Lung (tissue), 11 donors: ENCODE measurements at regions not wholly inside any gene's neighbourhood (a gene's known extent, or its start where the extent isn't known, plus 50 kb on each side); places are given as distances from the start of the nearest gene placed in this dataset.

Source experiments
- ATAC-seq: fragments of 200-7000 bp; cut with Tn5 transposase; one replicate; pipeline ENCODE4 v1.9.1; 2020; ENCODE audit warnings: moderate number of reproducible peaks; ENCODE audit not compliant: insufficient read depth, low FRiP score
- DNase-seq, 3 donors: peaks; one replicate each; pipeline ENCODE4 v3.0.0-alpha.2; 2013 to 2017
- H3K27ac ChIP-seq, 2 donors: one replicate each; pipeline ENCODE4 v1.5.1; 2013; ENCODE audit warnings: mild to moderate bottlenecking in 2 of 2, moderate library complexity in 2 of 2, control low read depth in 1 of 2, inconsistent platforms in 1 of 2, low read depth in 1 of 2, low read length in 1 of 2
- H3K27me3 ChIP-seq, 3 donors: one replicate each; pipeline ENCODE4 v1.5.1; 2013; ENCODE audit warnings: low read length in 2 of 3; ENCODE audit not compliant: control insufficient read depth in 3 of 3, insufficient read depth in 3 of 3
- H3K36me3 ChIP-seq, 4 donors: one replicate each; pipeline ENCODE4 v1.5.1; 2013; ENCODE audit warnings: low read length in 4 of 4, mild to moderate bottlenecking in 1 of 4, moderate library complexity in 1 of 4; ENCODE audit not compliant: control insufficient read depth in 4 of 4, insufficient read depth in 4 of 4
- H3K4me1 ChIP-seq, 5 donors: one replicate each; pipeline ENCODE4 v1.5.1; 2013; ENCODE audit warnings: low read length in 5 of 5, mild to moderate bottlenecking in 2 of 5, moderate library complexity in 1 of 5; ENCODE audit not compliant: control insufficient read depth in 5 of 5, insufficient read depth in 5 of 5
- H3K4me3 ChIP-seq: one replicate; pipeline ENCODE4 v1.5.1; 2013; ENCODE audit warnings: mild to moderate bottlenecking, control low read depth, moderate library complexity
- H3K9ac ChIP-seq, 2 donors: one replicate each; pipeline ENCODE4 v1.5.1; 2013; ENCODE audit warnings: low read length in 2 of 2, control low read depth in 1 of 2; ENCODE audit not compliant: insufficient read depth in 1 of 2
- H3K9me3 ChIP-seq, 4 donors: one replicate each; pipeline ENCODE4 v1.5.1; 2013; ENCODE audit warnings: low read length in 3 of 4, mild to moderate bottlenecking in 1 of 4, moderate library complexity in 1 of 4; ENCODE audit not compliant: control insufficient read depth in 4 of 4, insufficient read depth in 3 of 4
- WGBS, 2 donors: extraction: QIAGEN DNeasy Blood & Tissue Kit; methylation state at CpG; one replicate each; pipeline ENCODE4 v1.1.7; 2013; 5-methylcytosine and 5-hydroxymethylcytosine counted together
- TF ChIP-seq, protein P1 (sequence below): IDR thresholded peaks from 2 replicates; pipeline ENCODE4 v1.5.1; 2012; ENCODE audit warnings: mild to moderate bottlenecking; ENCODE audit errors: control extremely low read depth, extremely low read depth
- donor health status: control.
- donor health status: control.
- donor health status: Bipolar disorder and iron deficiency.
- donor health status: healthy.
- donor health status: DM: yes; HTN: yes; CAD: no.

DNA sequence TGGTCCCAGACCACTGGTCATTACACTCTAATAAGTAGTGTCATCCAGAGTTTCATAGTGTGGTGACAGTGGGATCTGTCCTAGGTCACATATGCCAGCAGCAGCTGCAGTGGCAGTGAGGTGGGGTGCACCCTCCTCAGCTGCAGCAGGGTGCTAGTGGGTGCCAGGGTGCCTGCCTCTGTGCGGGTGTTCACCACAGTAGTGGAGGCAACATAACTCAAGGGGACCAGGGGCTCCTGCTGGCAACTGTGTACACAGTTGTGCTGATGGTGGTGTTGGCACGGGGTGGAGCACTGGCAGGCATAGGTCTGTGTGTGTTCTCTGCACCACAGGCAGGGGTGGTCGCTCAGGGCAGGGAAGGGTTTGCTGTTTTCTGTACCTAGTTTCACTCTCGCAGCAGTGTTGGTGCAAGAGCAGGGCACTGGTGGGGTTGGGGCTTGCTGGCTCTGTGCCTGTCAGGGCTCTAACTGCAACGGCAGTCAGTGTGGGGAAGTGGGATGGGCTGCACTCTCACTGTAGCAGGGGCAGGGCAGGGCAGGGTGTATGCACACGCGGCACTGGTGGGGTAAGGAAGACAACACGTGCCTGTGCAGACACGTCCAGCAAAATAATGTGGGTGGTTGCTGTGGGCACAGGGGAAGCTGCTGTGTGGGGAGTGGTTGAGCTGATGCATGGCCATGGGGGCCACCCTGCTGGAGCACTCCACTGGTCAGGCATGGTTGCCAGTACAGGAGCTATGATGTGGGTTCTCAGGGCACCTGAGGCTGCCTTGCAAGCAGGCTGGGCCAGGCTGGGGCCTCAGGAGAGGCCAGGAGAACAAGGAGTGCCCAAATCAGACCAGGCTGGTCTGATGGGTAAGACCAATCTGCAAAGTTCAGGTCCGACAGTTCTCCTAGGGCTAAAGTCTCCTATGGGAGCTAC, 226.6 kb downstream of the MEIS1 start:
- ATAC-seq (no peak), DNase-seq (no peak)
- no peaks in the 10 kb centered on the region for H3K4me1 ChIP-seq
- H3K9me3 ChIP-seq = peaks cover 0 to 4% (median 2%) of the 10 kb centered on the region in 4 donors
- no peak overlapping the region for H3K9ac ChIP-seq
- WGBS, 2 donors = 54 to 55% methylated on average over 10 of the region's 10 CpGs
- no peaks in the 10 kb centered on the region for H3K36me3 ChIP-seq
- no peak overlapping the region for H3K27ac ChIP-seq
- no peaks in the 10 kb centered on the region for H3K27me3 ChIP-seq
- TF ChIP-seq, protein P1, sequence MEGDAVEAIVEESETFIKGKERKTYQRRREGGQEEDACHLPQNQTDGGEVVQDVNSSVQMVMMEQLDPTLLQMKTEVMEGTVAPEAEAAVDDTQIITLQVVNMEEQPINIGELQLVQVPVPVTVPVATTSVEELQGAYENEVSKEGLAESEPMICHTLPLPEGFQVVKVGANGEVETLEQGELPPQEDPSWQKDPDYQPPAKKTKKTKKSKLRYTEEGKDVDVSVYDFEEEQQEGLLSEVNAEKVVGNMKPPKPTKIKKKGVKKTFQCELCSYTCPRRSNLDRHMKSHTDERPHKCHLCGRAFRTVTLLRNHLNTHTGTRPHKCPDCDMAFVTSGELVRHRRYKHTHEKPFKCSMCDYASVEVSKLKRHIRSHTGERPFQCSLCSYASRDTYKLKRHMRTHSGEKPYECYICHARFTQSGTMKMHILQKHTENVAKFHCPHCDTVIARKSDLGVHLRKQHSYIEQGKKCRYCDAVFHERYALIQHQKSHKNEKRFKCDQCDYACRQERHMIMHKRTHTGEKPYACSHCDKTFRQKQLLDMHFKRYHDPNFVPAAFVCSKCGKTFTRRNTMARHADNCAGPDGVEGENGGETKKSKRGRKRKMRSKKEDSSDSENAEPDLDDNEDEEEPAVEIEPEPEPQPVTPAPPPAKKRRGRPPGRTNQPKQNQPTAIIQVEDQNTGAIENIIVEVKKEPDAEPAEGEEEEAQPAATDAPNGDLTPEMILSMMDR = no peak
- no peak overlapping the region for H3K4me3 ChIP-seq

DNA sequence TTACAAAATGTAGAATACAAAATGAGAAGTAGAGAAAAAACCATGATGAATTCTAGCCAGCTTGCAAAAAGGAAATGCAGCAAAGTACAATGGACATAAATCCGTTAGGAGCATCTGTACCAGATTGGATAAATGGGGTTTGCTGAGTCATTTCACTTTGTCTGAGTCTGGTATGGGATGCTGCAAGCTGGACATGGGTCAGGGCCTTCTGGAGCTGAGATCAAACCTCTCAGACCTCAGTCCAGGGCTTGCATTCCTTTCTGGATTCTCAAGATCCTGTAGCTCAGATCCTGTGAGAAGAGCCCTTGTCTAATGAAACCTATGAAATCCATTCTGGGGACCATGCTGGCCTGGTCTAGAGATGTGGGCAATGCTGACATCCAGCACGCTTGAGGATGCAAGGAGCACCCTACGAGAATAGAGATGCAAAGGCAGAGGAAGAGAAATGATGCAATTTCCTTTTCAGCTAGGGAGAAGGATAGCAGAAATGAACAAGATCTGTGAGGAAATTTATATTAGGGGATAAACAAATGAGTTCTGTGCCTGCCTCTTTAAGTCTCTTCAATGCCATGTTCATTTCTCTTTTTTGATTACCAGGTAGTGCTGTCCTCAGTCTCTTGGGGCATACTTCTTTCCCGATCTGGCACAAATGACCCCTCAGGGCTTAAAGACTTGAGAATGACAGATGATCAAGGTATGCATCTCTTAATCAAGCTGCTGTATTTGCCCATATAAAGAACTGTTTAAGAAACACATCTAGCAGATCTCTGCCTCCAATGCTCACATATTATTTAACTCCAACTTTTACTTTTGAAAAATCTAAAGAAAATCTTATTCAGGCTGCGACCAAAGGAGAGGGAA, 230.4 kb downstream of the MEIS1 start:
- no peak for ATAC-seq
- Histone ChIP-seq H3K27me3 (no peaks in the 10 kb centered on the region), H3K4me1 (no peaks in the 10 kb centered on the region), H3K27ac (no peak overlapping the region), H3K36me3 (no peaks in the 10 kb centered on the region), H3K9me3 (peaks cover 0 to 2% (median 0%) of the 10 kb centered on the region in 4 donors), H3K4me3 (no peak overlapping the region), H3K9ac (no peak overlapping the region)
- 41 to 56% methylated on average over 5 of the region's 5 CpGs for WGBS, 2 donors
- DNase-seq = no peak
- TF ChIP-seq, protein P1 = no peak

DNA sequence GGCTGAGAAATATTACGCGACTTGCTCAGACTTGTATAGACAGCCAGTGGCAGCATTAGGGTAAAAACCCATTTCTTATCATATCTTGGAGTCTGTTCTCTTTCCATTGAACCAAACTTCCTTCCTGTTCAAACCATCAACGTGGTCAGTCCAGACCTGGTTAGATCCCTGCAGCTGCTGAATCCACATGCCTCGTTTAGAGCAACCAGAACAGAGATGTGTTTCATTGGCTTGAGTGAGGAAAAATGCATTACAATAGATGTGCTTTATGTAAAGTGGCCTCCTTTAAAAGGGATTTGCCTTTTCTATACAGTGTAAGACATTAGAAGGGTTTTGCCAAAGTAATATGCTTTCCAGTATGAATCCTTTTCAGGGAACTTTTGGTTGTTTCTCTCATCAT, 232.4 kb downstream of the MEIS1 start:
- no peak overlapping the region for H3K4me3 ChIP-seq
- H3K36me3 ChIP-seq = no peaks in the 10 kb centered on the region
- 54 to 63% methylated on average over 4 of the region's 4 CpGs for WGBS, 2 donors
- no peaks in the 10 kb centered on the region for H3K4me1 ChIP-seq
- ATAC-seq = no peak
- TF ChIP-seq, protein P1 = no peak
- H3K27ac ChIP-seq = no peak overlapping the region
- H3K9ac ChIP-seq = no peak overlapping the region
- H3K27me3 ChIP-seq = no peaks in the 10 kb centered on the region
- no peak for DNase-seq
- no peaks in the 10 kb centered on the region for H3K9me3 ChIP-seq
